GM10266 (cell line): ENCODE measurements at regions not wholly inside any gene's neighbourhood (a gene's known extent, or its start where the extent isn't known, plus 50 kb on each side); places are given as distances from the start of the nearest gene placed in this dataset.

Source experiments
- DNase-seq: peaks from one replicate; pipeline ENCODE4 v3.0.0; 2012; ENCODE audit errors: extremely low spot score
- CTCF ChIP-seq: IDR thresholded peaks from 2 replicates; pipeline ENCODE4 v1.5.1; 2012; ENCODE audit warnings: mild to moderate bottlenecking, low read depth; ENCODE audit not compliant: control insufficient read depth, insufficient read depth; ENCODE audit errors: missing control alignments

- DNase-seq, result no peak
- TF ChIP-seq CTCF, result no peak
Observed at GRCh38 chr4:100590325-100590724, 72.5 kb upstream of the EMCN start.

GRCh38 chr4:100588076-100588475 is 70.3 kb upstream of the EMCN start:
- TF ChIP-seq CTCF, result no peak
- DNase-seq, result no peak

- TF ChIP-seq CTCF, result no peak
- no peak for DNase-seq
Observed at GRCh38 chr4:100582146-100582545, 64.3 kb upstream of the EMCN start.

GRCh38 chr4:100581337-100581736 is 63.5 kb upstream of the EMCN start:
- no peak for DNase-seq
- no peak for TF ChIP-seq CTCF

GRCh38 chr4:100576570-100576969 is 58.7 kb upstream of the EMCN start:
- TF ChIP-seq CTCF, result no peak
- no peak for DNase-seq

GRCh38 chr4:100574607-100575006 is 56.8 kb upstream of the EMCN start:
- TF ChIP-seq CTCF, result no peak
- DNase-seq, result no peak

- peak; percentile 10 for DNase-seq
- TF ChIP-seq CTCF, result no peak
Observed at GRCh38 chr4:100569196-100569595, 51.4 kb upstream of the EMCN start.
